SK-N-SH (cell line): ENCODE measurements at regions not wholly inside any gene's neighbourhood (a gene's known extent, or its start where the extent isn't known, plus 50 kb on each side); places are given as distances from the start of the nearest gene placed in this dataset.
"Not testable (repeated sequence)": the region's sequence is repeated elsewhere in the genome, so short reads cannot be mapped to it uniquely, and the experiment has no call there.

Source experiments
- CTCF ChIA-PET: fragments of 300-600, 350-600 bp; formaldehyde crosslinking; extraction: SDS; loops from one replicate; lab custom pipeline; 2021; lab: Yijun Ruan, JAX
- POLR2A ChIA-PET: fragments of 350-600 bp; sonication (Branson Sonifier 250); formaldehyde crosslinking; extraction: SDS; loops from one replicate; lab custom pipeline; 2020; ENCODE audit warnings: antibody characterized with exemption, inconsistent platforms; lab: Yijun Ruan, JAX
- DNase-seq: peaks from one replicate; pipeline ENCODE4 v3.0.0; 2012
- H2AFZ ChIP-seq: fragments of 200-600 bp; sonication (generic); 2 replicates; pipeline ENCODE4 v1.8.1; 2016; ENCODE audit warnings: antibody characterized with exemption, mild to moderate bottlenecking, low read depth
- H3F3A ChIP-seq: fragments of 200-600 bp; sonication (generic); replicated peaks from 2 replicates; pipeline ENCODE3; 2016; ENCODE audit warnings: antibody characterized with exemption, mild to moderate bottlenecking; ENCODE audit not compliant: insufficient read depth
- H3K27ac ChIP-seq, 2 experiments: fragments of 200-500 bp in 1 of 2; fragments of 200-600 bp in 1 of 2; sonication (Bioruptor generic) in 1 of 2; sonication (generic), shearing (Covaris generic) in 1 of 2; 2 replicates each; pipeline versions ENCODE4 v1.5.1 to v1.6.1; 2014 to 2016; ENCODE audit warnings: low read depth in 2 of 2, inconsistent platforms in 1 of 2, low read length in 1 of 2, mild to moderate bottlenecking in 1 of 2, mixed read lengths in 1 of 2
- H3K27me3 ChIP-seq: fragments of 200-600 bp; sonication (generic), shearing (Covaris generic); 2 replicates; pipeline ENCODE4 v1.6.1; 2016; ENCODE audit warnings: mixed run types; ENCODE audit not compliant: insufficient read depth
- H3K36me3 ChIP-seq, 2 experiments: fragments of 200-500 bp in 1 of 2; fragments of 200-600 bp in 1 of 2; sonication (Bioruptor generic) in 1 of 2; sonication (generic) in 1 of 2; replicated peaks in 1 of 2; 2 replicates each; pipeline versions ENCODE3 to v1.5.1; 2014 to 2016; ENCODE audit warnings: low read length in 1 of 2, mild to moderate bottlenecking in 1 of 2; ENCODE audit not compliant: insufficient read depth in 2 of 2, control insufficient read depth in 1 of 2
- H3K4me1 ChIP-seq, 2 experiments: fragments of 200-500 bp in 1 of 2; fragments of 200-600 bp in 1 of 2; sonication (Bioruptor generic) in 1 of 2; sonication (generic), shearing (Covaris generic) in 1 of 2; 2 replicates each; pipeline versions ENCODE4 v1.5.1 to v1.6.1; 2014 to 2016; ENCODE audit warnings: low read depth in 1 of 2, low read length in 1 of 2, mixed run types in 1 of 2; ENCODE audit not compliant: insufficient read depth in 2 of 2, control insufficient read depth in 1 of 2
- H3K4me2 ChIP-seq: fragments of 200-600 bp; sonication (generic), shearing (Covaris generic); 2 replicates; pipeline ENCODE4 v1.6.1; 2017; ENCODE audit warnings: mixed run types
- H3K4me3 ChIP-seq, 2 experiments: fragments of 200-500 bp in 1 of 2; fragments of 200-600 bp in 1 of 2; sonication (Bioruptor generic) in 1 of 2; sonication (generic), shearing (Covaris generic) in 1 of 2; 2 replicates each; pipeline versions ENCODE4 v1.5.1 to v1.8.1; 2014 to 2016; ENCODE audit warnings: low read depth in 2 of 2, inconsistent platforms in 1 of 2, low read length in 1 of 2, mild to moderate bottlenecking in 1 of 2, mixed read lengths in 1 of 2, moderate library complexity in 1 of 2
- H3K79me2 ChIP-seq: fragments of 200-600 bp; sonication (generic); 2 replicates; pipeline ENCODE4 v1.8.1; 2017; ENCODE audit warnings: mild to moderate bottlenecking; ENCODE audit not compliant: insufficient read depth
- H3K9ac ChIP-seq: fragments of 200-600 bp; sonication (generic); 2 replicates; pipeline ENCODE4 v1.6.1; 2017; ENCODE audit warnings: mixed run types
- H3K9me2 ChIP-seq: fragments of 200-600 bp; sonication (generic); 2 replicates; pipeline ENCODE4 v1.6.1; 2017; ENCODE audit warnings: mixed run types
- H3K9me3 ChIP-seq: fragments of 200-600 bp; sonication (generic); 2 replicates; pipeline ENCODE4 v1.6.1; 2017; ENCODE audit warnings: mixed run types, mild to moderate bottlenecking, moderate library complexity
- H4K20me1 ChIP-seq: fragments of 200-600 bp; sonication (generic); 2 replicates; pipeline ENCODE4 v1.6.1; 2017; ENCODE audit warnings: mild to moderate bottlenecking, mixed run types; ENCODE audit not compliant: insufficient read depth
- ELF1 ChIP-seq: IDR thresholded peaks from 2 replicates; pipeline ENCODE4 v1.4.0; 2012
- EZH2phosphoT487 ChIP-seq: fragments of 200-600 bp; sonication (generic); IDR thresholded peaks from 2 replicates; pipeline ENCODE4 v1.6.1; 2017; ENCODE audit warnings: low read depth, mixed run types, mild to moderate bottlenecking, antibody characterized with exemption, moderate library complexity, borderline replicate concordance
- FOSL2 ChIP-seq: IDR thresholded peaks from 2 replicates; pipeline ENCODE4 v1.4.0; 2012; ENCODE audit warnings: low read depth, mild to moderate bottlenecking, moderate library complexity, borderline replicate concordance
- JUND ChIP-seq: IDR thresholded peaks from 2 replicates; pipeline ENCODE4 v1.4.0; 2012
- PBX3 ChIP-seq: IDR thresholded peaks from 2 replicates; pipeline ENCODE4; 2012
- RAD21 ChIP-seq: IDR thresholded peaks from 2 replicates; pipeline ENCODE4 v1.6.1; 2012; ENCODE audit warnings: mild to moderate bottlenecking, low read length
- RCOR1 ChIP-seq: fragments of 150-350 bp; IDR thresholded peaks from 2 replicates; pipeline ENCODE4 v1.6.1; 2017; ENCODE audit warnings: antibody characterized with exemption, low read length
- TCF12 ChIP-seq: IDR thresholded peaks from 2 replicates; pipeline ENCODE4 v1.4.0; 2012
- TEAD4 ChIP-seq: IDR thresholded peaks from 2 replicates; pipeline ENCODE4 v1.4.0; 2012; ENCODE audit warnings: mild to moderate bottlenecking, borderline replicate concordance; ENCODE audit not compliant: insufficient read depth
- WGBS: methylation state at CpG from one replicate; pipeline ENCODE4 v1.1.6; 2017; ENCODE audit warnings: low lambda C conversion rate; 5-methylcytosine and 5-hydroxymethylcytosine counted together
- TF ChIP-seq, protein P1 (sequence below): IDR thresholded peaks from 2 replicates; pipeline ENCODE4 v1.4.0; 2012; ENCODE audit warnings: low read depth, borderline replicate concordance
- TF ChIP-seq, protein P2 (sequence below): IDR thresholded peaks from 2 replicates; pipeline ENCODE4 v1.4.0; 2012; ENCODE audit warnings: low read depth

- WGBS = 64% methylated on average over 6 of the region's 6 CpGs
- H3K4me1 ChIP-seq, CTCF ChIA-PET, H3K27me3 ChIP-seq, H3K27ac ChIP-seq, H3K9me3 ChIP-seq, H3F3A ChIP-seq, POLR2A ChIA-PET, H2AFZ ChIP-seq, H3K79me2 ChIP-seq, DNase-seq, H3K9ac ChIP-seq, H3K4me2 ChIP-seq, H3K4me3 ChIP-seq, H3K9me2 ChIP-seq, H4K20me1 ChIP-seq, H3K36me3 ChIP-seq: not testable (repeated sequence)
Measured at GRCh38 chr12:73877291-73877690, 660.3 kb upstream of the ATXN7L3B start.

- ChIA-PET CTCF (no interaction called here), POLR2A (no interaction called here)
- Histone ChIP-seq H3K27ac (no peak overlapping the region), H3K9me2 (no peaks in the 10 kb centered on the region), H3K36me3 (no peaks in the 10 kb centered on the region), H3K27me3 (no peaks in the 10 kb centered on the region), H2AFZ (no peak overlapping the region), H3K4me3 (no peak overlapping the region), H4K20me1 (no peaks in the 10 kb centered on the region), H3K4me1 (no peaks in the 10 kb centered on the region), H3K9me3 (no peaks in the 10 kb centered on the region), H3K4me2 (no peak overlapping the region), H3F3A (no peaks in the 10 kb centered on the region), H3K79me2 (no peaks in the 10 kb centered on the region)
- WGBS = 5% methylated on average over 1 of the region's 1 CpG
- DNase-seq = no peak
- TF ChIP-seq PBX3 (no peak), TEAD4 (no peak)
- TF ChIP-seq, all 33 proteins: peak for 0
- H3K9ac ChIP-seq = no peak overlapping the region
Measured at GRCh38 chr12:73892201-73892600, 645.4 kb upstream of the ATXN7L3B start.

DNA sequence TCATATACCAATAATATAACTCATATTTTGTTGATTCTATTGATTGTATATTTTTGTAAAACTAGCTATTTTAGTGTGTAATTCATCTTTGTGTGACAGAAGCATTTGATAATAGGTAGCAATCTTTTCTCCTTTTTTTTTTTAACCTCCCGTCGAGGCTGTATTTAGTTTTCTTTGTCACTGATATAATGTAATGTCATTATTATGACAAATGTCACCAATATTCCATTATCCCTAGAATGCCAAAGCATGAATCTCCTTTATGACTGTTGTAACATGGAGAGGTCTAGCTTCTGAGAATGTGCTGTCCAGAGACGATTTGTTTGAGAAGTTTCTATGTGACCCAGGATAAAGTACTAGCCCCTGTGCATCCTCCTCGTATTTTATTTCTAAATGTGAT, 639.0 kb upstream of the ATXN7L3B start:
- POLR2A ChIA-PET = no interaction called here
- CTCF ChIA-PET = interaction anchor here (0.7 kb wide), 1 partner anchor 44 kb away, joined by 3 read pairs; no protein-coding TSS in a partner anchor
- Histone ChIP-seq H3K27me3 (no peaks in the 10 kb centered on the region), H3K9me3 (no peaks in the 10 kb centered on the region), H3K4me2 (no peak overlapping the region), H2AFZ (no peak overlapping the region), H3K36me3 (no peaks in the 10 kb centered on the region), H3K9me2 (no peaks in the 10 kb centered on the region), H3K4me3 (no peak overlapping the region), H3K9ac (no peak overlapping the region), H3F3A (no peaks in the 10 kb centered on the region), H3K4me1 (no peaks in the 10 kb centered on the region), H4K20me1 (no peaks in the 10 kb centered on the region), H3K79me2 (no peaks in the 10 kb centered on the region), H3K27ac (no peak overlapping the region)
- no peak for TF ChIP-seq ELF1
- no peak for TF ChIP-seq JUND
- no peak for TF ChIP-seq RAD21
- no peak for TF ChIP-seq EZH2phosphoT487
- TF ChIP-seq FOSL2 = no peak
- TF ChIP-seq, protein P1, sequence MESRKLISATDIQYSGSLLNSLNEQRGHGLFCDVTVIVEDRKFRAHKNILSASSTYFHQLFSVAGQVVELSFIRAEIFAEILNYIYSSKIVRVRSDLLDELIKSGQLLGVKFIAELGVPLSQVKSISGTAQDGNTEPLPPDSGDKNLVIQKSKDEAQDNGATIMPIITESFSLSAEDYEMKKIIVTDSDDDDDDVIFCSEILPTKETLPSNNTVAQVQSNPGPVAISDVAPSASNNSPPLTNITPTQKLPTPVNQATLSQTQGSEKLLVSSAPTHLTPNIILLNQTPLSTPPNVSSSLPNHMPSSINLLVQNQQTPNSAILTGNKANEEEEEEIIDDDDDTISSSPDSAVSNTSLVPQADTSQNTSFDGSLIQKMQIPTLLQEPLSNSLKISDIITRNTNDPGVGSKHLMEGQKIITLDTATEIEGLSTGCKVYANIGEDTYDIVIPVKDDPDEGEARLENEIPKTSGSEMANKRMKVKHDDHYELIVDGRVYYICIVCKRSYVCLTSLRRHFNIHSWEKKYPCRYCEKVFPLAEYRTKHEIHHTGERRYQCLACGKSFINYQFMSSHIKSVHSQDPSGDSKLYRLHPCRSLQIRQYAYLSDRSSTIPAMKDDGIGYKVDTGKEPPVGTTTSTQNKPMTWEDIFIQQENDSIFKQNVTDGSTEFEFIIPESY = no peak
- TF ChIP-seq, protein P2, sequence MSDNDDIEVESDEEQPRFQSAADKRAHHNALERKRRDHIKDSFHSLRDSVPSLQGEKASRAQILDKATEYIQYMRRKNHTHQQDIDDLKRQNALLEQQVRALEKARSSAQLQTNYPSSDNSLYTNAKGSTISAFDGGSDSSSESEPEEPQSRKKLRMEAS = no peak
- no peak for TF ChIP-seq TCF12
- TF ChIP-seq RCOR1 = no peak
- no peak for TF ChIP-seq PBX3
- WGBS = 10% methylated on average over 4 of the region's 4 CpGs
- DNase-seq = no peak
